ENCODE measurements at regions not wholly inside any gene's neighbourhood (a gene's known extent, or its start where the extent isn't known, plus 50 kb on each side); places are given as distances from the start of the nearest gene placed in this dataset.

GRCh38 chr5:60403343-60404006 lies 296.5 kb downstream of the DEPDC1B start:
- H3K27ac ChIP-seq = no peak overlapping the region
- no peak for TF ChIP-seq POLR2A (IDR thresholded peaks at IDR 0.05)
- TF ChIP-seq, protein P1, sequence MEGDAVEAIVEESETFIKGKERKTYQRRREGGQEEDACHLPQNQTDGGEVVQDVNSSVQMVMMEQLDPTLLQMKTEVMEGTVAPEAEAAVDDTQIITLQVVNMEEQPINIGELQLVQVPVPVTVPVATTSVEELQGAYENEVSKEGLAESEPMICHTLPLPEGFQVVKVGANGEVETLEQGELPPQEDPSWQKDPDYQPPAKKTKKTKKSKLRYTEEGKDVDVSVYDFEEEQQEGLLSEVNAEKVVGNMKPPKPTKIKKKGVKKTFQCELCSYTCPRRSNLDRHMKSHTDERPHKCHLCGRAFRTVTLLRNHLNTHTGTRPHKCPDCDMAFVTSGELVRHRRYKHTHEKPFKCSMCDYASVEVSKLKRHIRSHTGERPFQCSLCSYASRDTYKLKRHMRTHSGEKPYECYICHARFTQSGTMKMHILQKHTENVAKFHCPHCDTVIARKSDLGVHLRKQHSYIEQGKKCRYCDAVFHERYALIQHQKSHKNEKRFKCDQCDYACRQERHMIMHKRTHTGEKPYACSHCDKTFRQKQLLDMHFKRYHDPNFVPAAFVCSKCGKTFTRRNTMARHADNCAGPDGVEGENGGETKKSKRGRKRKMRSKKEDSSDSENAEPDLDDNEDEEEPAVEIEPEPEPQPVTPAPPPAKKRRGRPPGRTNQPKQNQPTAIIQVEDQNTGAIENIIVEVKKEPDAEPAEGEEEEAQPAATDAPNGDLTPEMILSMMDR (IDR thresholded peaks at IDR 0.05 in 8 of 11, conservative IDR thresholded peaks at IDR 0.05 in 3 of 11) = no peak
- TF ChIP-seq POLR2AphosphoS5 (IDR thresholded peaks at IDR 0.05) = no peak
- H3K36me3 ChIP-seq = no peaks in the 10 kb centered on the region
- H3K4me3 ChIP-seq = no peak overlapping the region
- no peak for DNase-seq
- no peaks in the 10 kb centered on the region for H3K9me3 ChIP-seq
- WGBS, 5 donors = 72 to 95% (median 80%) methylated on average over 1 of the region's 1 CpG
- intact Hi-C loops (cut with DNase I; ENCODE audit: low total_unique reads) = no loop called here
- no peaks in the 10 kb centered on the region for H3K27me3 ChIP-seq (replicated peaks in 1 of 7)
- H3K4me1 ChIP-seq = no peaks in the 10 kb centered on the region

GRCh38 chr5:60402161-60402785 lies 297.7 kb downstream of the DEPDC1B start:
- DNase-seq = no peak
- Histone ChIP-seq H3K27ac (no peak overlapping the region), H3K27me3 (replicated peaks in 1 of 7) (no peaks in the 10 kb centered on the region), H3K4me3 (no peak overlapping the region), H3K4me1 (no peaks in the 10 kb centered on the region), H3K36me3 (no peaks in the 10 kb centered on the region), H3K9me3 (no peaks in the 10 kb centered on the region)
- 83 to 94% (median 90%) methylated on average over 8 of the region's 8 CpGs for WGBS, 5 donors
- TF ChIP-seq POLR2AphosphoS5 (IDR thresholded peaks at IDR 0.05) (no peak), POLR2A (IDR thresholded peaks at IDR 0.05) (no peak)
- intact Hi-C loops (cut with DNase I; ENCODE audit: low total_unique reads) = no loop called here

DNA sequence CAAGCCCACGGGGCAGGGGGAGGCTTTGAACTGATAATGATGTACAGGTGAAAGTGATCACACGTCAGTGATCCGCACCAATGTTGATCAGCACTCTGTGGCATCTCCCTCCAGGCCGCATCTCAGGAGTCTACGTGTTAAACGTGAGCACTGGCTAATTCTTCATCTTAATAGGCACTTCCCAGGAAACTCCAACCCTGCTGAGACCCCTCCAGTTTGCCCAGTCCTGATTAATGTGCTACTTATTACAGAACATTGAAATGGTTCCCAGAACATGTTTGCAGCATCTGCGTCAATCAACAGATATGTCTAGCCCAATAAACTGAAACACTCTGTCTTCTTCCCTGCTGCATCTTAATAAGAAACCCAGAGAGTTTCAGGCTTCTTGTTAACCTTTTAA lies 298.4 kb downstream of the DEPDC1B start:
- no peak for DNase-seq
- no peaks in the 10 kb centered on the region for H3K4me1 ChIP-seq
- H3K36me3 ChIP-seq = no peaks in the 10 kb centered on the region
- H3K27ac ChIP-seq = no peak overlapping the region
- no peaks in the 10 kb centered on the region for H3K9me3 ChIP-seq
- intact Hi-C loops (cut with DNase I; ENCODE audit: low total_unique reads) = no loop called here
- H3K4me3 ChIP-seq = no peak overlapping the region
- H3K27me3 ChIP-seq (replicated peaks in 1 of 7) = no peaks in the 10 kb centered on the region
- TF ChIP-seq, protein P1 (IDR thresholded peaks at IDR 0.05 in 8 of 11, conservative IDR thresholded peaks at IDR 0.05 in 3 of 11) = no peak
- TF ChIP-seq POLR2A (IDR thresholded peaks at IDR 0.05) (no peak), POLR2AphosphoS5 (IDR thresholded peaks at IDR 0.05) (no peak)
- 74 to 94% (median 84%) methylated on average over 7 of the region's 7 CpGs for WGBS, 5 donors

DNA sequence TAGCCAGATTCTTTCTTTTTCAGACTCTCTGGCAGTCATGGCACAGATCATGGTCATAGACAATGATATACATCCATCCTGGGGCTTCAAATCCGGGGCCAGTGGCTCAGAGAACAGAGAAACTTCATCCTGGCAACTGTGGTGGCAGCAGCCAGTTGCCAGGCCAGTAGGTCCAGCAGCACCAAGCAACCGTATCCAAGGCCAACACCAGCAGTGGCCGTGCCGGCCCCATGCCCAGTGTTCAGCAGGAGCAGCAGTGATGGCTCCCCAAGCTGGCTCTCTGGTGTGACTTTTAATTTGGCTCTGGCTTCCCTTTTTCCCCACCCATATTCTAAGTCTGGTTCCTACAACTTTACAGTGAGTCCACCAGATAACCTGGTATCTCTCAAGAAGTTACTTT lies 300.5 kb downstream of the DEPDC1B start:
- WGBS, 5 donors = 85 to 89% (median 89%) methylated on average over 4 of the region's 4 CpGs
- Histone ChIP-seq H3K4me1 (no peaks in the 10 kb centered on the region), H3K36me3 (no peaks in the 10 kb centered on the region), H3K27ac (no peak overlapping the region), H3K27me3 (replicated peaks in 1 of 7) (no peaks in the 10 kb centered on the region), H3K9me3 (no peaks in the 10 kb centered on the region), H3K4me3 (no peak overlapping the region)
- intact Hi-C loops (cut with DNase I; ENCODE audit: low total_unique reads) = no loop called here
- DNase-seq = no peak
- TF ChIP-seq POLR2AphosphoS5 (IDR thresholded peaks at IDR 0.05) (no peak), POLR2A (IDR thresholded peaks at IDR 0.05) (no peak)
- TF ChIP-seq, protein P1 (IDR thresholded peaks at IDR 0.05 in 8 of 11, conservative IDR thresholded peaks at IDR 0.05 in 3 of 11) = no peak

Data from spleen (tissue), 11 donors.